ENCODE measurements at regions not wholly inside any gene's neighbourhood (a gene's known extent, or its start where the extent isn't known, plus 50 kb on each side); places are given as distances from the start of the nearest gene placed in this dataset.

DNA sequence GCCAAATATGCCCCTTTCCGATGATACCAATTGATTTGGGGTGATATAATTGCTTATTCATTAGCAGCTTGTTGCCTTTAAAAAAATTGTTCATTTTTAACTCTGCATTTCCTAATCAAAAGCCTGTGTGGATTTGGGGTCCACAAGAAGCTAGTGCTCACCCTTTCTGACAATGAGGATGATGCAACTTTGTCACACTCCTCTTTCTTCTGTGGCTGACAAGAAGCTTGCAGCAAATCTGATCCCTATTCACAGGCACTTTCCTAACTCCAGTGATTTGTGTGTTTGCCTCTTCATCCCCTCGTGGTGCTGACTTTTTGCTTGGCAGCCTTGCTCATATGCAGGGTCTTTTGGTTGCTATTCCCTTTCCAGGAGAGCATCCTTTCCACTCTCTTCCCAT is 182.7 kb upstream of the LDB2 start:
- no peak for DNase-seq (ENCODE audit: extremely low read depth, insufficient read length)
- Histone ChIP-seq H3K4me3 (replicated peaks; ENCODE audit: low read depth, low read length) (no peak overlapping the region), H3K36me3 (ENCODE audit: control insufficient read depth, insufficient read depth, low read length) (no peaks in the 10 kb centered on the region), H3K27me3 (replicated peaks; ENCODE audit: control insufficient read depth, insufficient read depth, low read length) (no peaks in the 10 kb centered on the region)
- TF ChIP-seq, protein P1, sequence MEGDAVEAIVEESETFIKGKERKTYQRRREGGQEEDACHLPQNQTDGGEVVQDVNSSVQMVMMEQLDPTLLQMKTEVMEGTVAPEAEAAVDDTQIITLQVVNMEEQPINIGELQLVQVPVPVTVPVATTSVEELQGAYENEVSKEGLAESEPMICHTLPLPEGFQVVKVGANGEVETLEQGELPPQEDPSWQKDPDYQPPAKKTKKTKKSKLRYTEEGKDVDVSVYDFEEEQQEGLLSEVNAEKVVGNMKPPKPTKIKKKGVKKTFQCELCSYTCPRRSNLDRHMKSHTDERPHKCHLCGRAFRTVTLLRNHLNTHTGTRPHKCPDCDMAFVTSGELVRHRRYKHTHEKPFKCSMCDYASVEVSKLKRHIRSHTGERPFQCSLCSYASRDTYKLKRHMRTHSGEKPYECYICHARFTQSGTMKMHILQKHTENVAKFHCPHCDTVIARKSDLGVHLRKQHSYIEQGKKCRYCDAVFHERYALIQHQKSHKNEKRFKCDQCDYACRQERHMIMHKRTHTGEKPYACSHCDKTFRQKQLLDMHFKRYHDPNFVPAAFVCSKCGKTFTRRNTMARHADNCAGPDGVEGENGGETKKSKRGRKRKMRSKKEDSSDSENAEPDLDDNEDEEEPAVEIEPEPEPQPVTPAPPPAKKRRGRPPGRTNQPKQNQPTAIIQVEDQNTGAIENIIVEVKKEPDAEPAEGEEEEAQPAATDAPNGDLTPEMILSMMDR (IDR thresholded peaks at IDR 0.05; ENCODE audit: insufficient read depth, low read length, poor library complexity, severe bottlenecking), result no peak

DNA sequence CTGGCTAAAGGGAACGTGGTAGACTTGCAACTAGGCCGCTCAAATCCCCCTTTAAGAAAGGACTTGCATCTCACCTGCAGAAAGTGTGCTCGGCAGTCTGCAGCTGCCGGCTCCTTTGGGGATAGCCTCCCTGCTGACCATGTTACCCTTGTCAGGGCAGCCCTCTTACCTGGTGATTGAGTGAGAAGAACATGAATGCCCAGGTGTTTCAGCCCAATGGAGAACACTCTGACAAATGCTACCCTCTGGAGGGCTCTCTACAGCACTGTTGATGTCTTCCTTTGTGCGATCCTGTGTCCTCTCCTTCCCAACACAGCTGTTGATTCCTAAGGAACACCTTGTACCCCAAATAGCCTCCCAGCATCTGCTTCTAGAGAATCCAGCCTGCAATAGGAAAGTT is 178.7 kb upstream of the LDB2 start:
- Histone ChIP-seq H3K27me3 (replicated peaks; ENCODE audit: control insufficient read depth, insufficient read depth, low read length) (no peaks in the 10 kb centered on the region), H3K4me3 (replicated peaks; ENCODE audit: low read depth, low read length) (no peak overlapping the region), H3K36me3 (ENCODE audit: control insufficient read depth, insufficient read depth, low read length) (no peaks in the 10 kb centered on the region)
- no peak for DNase-seq (ENCODE audit: extremely low read depth, insufficient read length)
- TF ChIP-seq, protein P1 (IDR thresholded peaks at IDR 0.05; ENCODE audit: insufficient read depth, low read length, poor library complexity, severe bottlenecking), result no peak

DNA sequence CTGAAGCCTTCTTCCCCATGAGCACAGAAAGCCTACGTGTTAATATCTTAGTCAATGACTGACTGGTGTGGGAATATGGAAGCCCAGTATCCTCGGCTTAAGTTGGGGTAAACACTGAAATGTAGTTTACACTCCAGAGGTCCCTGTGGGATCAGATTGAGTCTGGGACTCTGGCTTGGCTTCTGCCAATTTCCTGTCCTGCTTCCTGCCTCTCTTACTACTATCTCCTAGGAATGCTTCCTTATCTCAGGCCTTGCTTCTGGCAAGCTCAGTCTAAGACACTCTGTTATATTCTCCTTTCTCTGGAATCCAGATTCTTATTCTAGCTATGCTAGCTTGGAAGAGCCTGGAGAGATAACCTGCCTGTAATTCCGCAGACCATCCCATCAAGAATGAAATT is 174.0 kb upstream of the LDB2 start:
- TF ChIP-seq, protein P1 (IDR thresholded peaks at IDR 0.05; ENCODE audit: insufficient read depth, low read length, poor library complexity, severe bottlenecking), result no peak
- no peak for DNase-seq (ENCODE audit: extremely low read depth, insufficient read length)
- H3K4me3 ChIP-seq (replicated peaks; ENCODE audit: low read depth, low read length), result no peak overlapping the region
- no peaks in the 10 kb centered on the region for H3K27me3 ChIP-seq (replicated peaks; ENCODE audit: control insufficient read depth, insufficient read depth, low read length)
- no peaks in the 10 kb centered on the region for H3K36me3 ChIP-seq (ENCODE audit: control insufficient read depth, insufficient read depth, low read length)

DNA sequence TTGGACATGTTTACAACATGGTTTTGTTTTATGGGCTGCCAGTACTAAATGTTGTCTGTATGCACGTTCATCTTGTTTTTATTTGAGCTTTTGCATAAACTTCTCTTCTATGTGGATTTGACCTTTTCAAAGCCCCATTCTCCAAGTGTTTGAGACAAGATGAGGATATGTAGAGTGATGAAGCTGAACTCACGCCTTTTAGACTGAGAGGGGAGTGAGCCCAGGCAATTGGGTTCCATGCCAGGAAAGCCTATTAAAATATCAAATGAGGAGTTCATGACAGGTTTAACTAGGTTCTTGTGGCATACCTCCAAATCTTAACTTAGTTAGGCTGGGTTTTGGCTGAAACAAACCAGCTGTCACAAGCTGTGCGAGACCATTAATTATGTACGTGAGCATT is 170.4 kb upstream of the LDB2 start:
- H3K27me3 ChIP-seq (replicated peaks; ENCODE audit: control insufficient read depth, insufficient read depth, low read length), result no peaks in the 10 kb centered on the region
- TF ChIP-seq, protein P1 (IDR thresholded peaks at IDR 0.05; ENCODE audit: insufficient read depth, low read length, poor library complexity, severe bottlenecking), result no peak
- H3K36me3 ChIP-seq (ENCODE audit: control insufficient read depth, insufficient read depth, low read length), result no peaks in the 10 kb centered on the region
- no peak for DNase-seq (ENCODE audit: extremely low read depth, insufficient read length)
- no peak overlapping the region for H3K4me3 ChIP-seq (replicated peaks; ENCODE audit: low read depth, low read length)

DNA sequence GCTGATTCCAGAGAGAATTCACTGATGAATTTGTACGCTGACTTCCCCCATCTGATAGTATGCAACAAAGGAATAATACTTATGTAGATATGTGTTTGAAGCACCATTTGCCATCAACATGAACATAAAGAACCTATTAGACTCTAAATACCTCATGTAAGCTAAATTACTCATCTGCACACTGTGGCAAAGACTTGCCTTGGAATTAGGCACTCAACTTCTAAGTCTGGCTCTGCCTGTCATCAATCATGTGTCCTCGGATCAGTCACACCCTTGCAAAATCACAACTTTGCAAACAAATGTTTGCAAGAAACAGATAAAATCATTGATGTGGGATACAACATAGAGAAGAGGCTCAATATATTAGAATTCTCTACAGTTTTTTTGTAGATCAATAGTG is 169.9 kb upstream of the LDB2 start:
- DNase-seq (ENCODE audit: extremely low read depth, insufficient read length), result no peak
- no peak overlapping the region for H3K4me3 ChIP-seq (replicated peaks; ENCODE audit: low read depth, low read length)
- no peaks in the 10 kb centered on the region for H3K36me3 ChIP-seq (ENCODE audit: control insufficient read depth, insufficient read depth, low read length)
- H3K27me3 ChIP-seq (replicated peaks; ENCODE audit: control insufficient read depth, insufficient read depth, low read length), result no peaks in the 10 kb centered on the region
- TF ChIP-seq, protein P1 (IDR thresholded peaks at IDR 0.05; ENCODE audit: insufficient read depth, low read length, poor library complexity, severe bottlenecking), result no peak

DNA sequence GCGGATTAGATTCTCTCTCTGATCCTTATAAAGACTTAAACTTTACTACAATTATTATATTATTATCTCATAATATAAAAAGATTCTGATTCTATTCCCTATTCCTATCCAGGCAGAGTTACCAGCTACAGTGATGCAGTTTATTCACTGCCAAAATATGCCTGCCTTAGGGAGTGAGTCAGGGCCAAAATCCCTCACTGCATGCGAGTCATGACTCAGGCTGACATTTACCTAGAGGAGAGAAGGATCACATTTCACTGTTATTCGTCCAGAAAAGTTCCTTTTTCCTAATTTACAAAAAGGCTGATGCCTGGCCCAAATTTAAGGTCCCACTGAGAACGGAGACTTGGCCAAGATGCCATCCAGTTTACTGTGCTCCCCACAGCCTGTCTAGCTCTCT is 168.5 kb upstream of the LDB2 start:
- TF ChIP-seq, protein P1 (IDR thresholded peaks at IDR 0.05; ENCODE audit: insufficient read depth, low read length, poor library complexity, severe bottlenecking), result no peak
- Histone ChIP-seq H3K36me3 (ENCODE audit: control insufficient read depth, insufficient read depth, low read length) (no peaks in the 10 kb centered on the region), H3K4me3 (replicated peaks; ENCODE audit: low read depth, low read length) (no peak overlapping the region), H3K27me3 (replicated peaks; ENCODE audit: control insufficient read depth, insufficient read depth, low read length) (no peaks in the 10 kb centered on the region)
- no peak for DNase-seq (ENCODE audit: extremely low read depth, insufficient read length)
